ENCODE measurements at regions not wholly inside any gene's neighbourhood (a gene's known extent, or its start where the extent isn't known, plus 50 kb on each side); places are given as distances from the start of the nearest gene placed in this dataset.

GRCh38 chr11:92317222-92317621 lies 92.6 kb downstream of the FAT3 start:
- in situ Hi-C loops (cut with HindIII; ENCODE audit: low sequenced_read_pairs): no loop called here

DNA sequence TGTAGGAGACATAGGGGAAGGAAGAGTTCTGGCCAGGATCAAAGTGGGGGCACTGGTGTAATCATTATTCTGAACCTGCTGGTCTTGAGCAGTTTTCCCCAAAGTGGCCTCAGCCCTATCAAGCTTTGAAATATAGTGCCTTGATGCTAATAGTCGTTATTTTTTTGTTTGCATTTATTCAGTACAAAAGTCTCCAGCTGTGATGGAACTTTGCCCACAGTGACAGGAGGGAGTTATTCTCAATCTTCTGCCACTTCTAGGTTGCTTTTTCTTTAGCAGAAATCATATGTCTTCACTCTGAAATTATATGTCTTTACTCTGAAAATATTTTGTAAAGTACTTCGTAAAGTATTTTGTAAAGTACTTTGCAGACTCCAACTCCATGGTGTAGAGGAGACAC lies 93.1 kb downstream of the FAT3 start:
- in situ Hi-C loops (cut with HindIII; ENCODE audit: low sequenced_read_pairs): no loop called here

DNA sequence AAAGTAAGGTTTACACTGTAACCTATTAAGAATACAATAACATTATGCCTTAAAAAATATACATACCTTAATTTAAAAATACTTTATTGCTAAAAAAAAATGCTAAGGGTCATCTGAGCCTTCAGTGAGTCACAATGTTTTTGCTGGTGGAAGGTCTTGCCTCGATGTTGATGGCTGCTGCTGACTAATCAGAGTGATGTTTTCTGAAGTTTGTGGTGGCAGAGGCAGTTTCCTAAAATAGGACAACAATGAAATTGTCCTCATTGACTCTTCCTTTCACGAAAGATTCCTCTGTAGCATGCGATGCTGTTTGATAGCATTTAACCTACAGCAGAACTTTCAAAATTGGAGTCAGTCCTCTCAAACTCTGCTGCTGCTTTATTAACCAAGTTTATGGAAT lies 97.6 kb downstream of the FAT3 start:
- in situ Hi-C loops (cut with HindIII; ENCODE audit: low sequenced_read_pairs): no loop called here

DNA sequence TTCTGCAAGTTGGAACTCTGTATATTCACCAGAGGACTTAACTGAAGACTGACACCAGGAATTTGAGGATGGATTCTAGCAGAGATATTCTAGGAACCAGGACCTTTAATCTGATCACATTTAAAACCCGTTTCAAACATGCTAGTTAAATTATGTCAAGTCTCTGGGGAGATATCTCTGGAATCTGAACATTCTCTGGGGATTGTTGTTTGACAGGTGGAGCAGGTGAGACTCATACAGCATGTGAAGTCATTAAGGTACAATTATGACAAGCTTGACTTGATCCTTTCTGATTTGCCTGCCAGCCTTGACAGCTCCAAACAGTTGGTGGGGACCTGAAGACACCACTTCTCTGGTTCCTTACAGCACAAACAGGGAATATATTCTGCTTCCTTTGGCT lies 100.3 kb downstream of the FAT3 start:
- in situ Hi-C loops (cut with HindIII; ENCODE audit: low sequenced_read_pairs): no loop called here

DNA sequence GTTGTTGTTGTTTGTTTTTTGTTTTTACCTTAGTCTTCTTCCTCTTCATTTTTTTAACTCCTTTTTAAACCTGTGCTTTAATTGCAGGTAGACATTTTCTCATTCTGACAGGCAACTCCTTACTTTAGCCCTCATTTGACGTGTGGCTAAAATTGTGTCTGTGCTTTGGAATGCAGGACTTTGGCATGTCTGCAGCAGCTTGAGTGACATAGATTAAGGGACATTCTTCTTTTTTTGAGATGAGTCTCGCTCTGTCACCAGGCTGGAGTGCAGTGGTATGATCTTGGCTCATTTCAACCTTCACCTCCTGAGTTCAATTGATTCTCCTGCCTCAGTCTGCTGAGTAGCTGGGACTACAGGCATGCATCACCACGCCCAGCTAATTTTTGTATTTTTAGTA lies 100.8 kb downstream of the FAT3 start:
- in situ Hi-C loops (cut with HindIII; ENCODE audit: low sequenced_read_pairs): no loop called here

DNA sequence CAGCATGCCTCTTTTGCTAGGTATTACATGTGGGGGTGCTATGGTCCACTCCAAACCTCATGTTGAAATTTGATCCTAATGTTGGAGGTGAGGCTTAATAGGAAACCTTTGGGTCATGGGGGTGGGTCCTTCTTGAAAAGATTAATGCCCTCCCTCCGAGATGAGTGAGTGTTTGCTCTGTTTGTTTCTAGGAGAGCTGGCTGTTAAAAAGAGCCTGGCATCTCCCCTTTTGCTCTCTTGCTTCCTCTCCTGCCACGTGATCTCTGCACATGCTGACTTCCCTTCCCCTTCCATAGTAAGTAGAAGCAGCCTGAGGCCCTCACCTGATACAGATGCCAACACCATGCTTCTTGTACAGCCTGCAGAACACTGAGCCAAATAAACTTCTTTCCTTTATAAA lies 104.5 kb downstream of the FAT3 start:
- in situ Hi-C loops (cut with HindIII; ENCODE audit: low sequenced_read_pairs): no loop called here

DNA sequence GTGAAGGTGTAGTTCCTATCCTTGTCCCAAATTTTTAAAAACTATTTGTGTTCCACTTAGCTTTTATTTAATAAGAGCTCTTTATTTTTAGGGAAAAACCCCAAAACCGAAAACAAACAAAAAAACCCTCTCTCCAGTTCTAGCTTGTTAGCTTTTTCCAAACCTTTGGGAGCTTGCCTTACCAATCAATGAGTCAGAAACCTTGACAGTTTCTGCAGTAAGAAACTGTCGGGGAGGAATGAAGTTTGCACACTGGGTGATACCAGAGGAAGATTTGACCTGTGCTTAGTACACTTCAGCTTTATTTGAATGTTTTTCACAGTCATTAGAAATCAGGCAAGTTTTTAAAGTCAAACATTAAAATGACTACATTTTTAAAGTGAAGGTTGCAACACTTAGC lies 105.0 kb downstream of the FAT3 start:
- in situ Hi-C loops (cut with HindIII; ENCODE audit: low sequenced_read_pairs): no loop called here

GRCh38 chr11:92330114-92330513 lies 105.5 kb downstream of the FAT3 start:
- in situ Hi-C loops (cut with HindIII; ENCODE audit: low sequenced_read_pairs): no loop called here

- in situ Hi-C loops (cut with HindIII; ENCODE audit: low sequenced_read_pairs): no loop called here
These were observed 108.4 kb downstream of the FAT3 start for GRCh38 chr11:92332986-92333385.

DNA sequence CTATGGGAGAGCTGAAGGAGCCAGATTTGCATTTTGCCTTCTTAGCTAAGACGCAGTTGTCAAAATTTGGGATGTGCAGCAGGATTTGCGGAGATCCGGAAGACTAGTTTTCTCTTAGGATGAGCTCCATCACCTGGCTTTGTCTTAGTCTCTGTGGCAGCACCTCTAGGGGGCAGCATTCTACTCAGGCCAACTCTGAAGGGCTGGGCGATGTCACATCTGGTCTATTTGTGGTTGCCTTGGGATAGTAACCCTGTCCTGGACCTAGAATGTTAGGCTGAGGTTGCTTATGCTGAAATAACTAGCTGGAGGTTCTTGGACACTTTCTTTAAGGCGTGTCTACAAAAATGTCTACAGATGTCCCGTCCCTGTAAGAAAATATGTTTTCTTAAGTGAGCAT lies 116.2 kb downstream of the FAT3 start:
- in situ Hi-C loops (cut with HindIII; ENCODE audit: low sequenced_read_pairs): no loop called here

DNA sequence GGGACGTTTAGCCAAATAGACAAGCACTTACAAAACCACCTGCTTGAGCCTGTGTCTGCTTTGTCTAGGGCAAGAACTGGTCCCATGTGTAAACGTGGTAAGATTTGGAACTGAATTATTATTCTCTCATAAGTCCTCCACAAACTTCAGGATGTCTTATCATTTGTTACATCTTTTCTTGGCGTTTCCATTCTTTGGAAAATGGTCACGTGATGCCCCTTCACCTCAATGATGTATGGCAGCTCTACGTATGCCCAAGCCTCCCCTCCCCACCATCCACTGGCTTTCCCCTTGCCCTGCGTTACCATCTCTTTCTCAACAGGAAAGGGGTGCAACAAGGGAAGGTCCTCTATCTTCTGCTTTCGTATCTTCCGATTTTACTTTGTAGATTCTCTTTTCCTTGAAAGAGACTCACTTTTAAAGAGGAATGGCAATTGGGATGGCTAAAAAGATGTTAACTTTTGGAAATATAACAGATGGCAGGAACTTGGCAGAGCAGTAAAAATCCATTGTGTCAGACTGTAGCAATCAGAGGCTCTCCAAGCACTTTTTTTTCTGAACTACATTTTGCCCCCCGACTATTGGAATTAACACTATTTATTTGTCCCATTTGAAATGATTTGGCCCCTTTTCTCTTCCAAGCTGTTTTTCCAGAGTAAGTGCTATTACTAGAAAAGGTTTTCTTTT lies 117.6 kb downstream of the FAT3 start:
- in situ Hi-C loops (cut with HindIII; ENCODE audit: low sequenced_read_pairs): no loop called here

- in situ Hi-C loops (cut with HindIII; ENCODE audit: low sequenced_read_pairs): no loop called here
These were observed 118.3 kb downstream of the FAT3 start for GRCh38 chr11:92342886-92343285.

DNA sequence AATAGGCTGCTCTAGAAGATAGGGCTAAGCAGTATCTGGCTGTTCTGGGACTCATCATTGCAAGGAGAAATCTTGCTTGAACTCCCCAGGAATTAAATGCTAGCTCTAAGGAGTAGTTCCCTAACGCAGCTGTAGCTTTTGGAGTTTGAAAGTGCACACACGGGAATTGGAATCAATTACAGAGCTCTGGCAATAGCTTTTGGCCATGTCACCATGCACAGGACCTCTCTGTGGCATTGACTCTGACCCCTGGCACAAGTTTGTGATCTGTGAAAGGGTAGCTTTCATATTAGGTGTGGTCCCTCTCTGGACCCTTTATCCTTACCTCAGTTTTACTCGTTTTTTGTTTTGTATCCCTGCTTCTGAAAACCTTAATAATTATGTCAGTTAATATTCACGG lies 121.6 kb downstream of the FAT3 start:
- in situ Hi-C loops (cut with HindIII; ENCODE audit: low sequenced_read_pairs): no loop called here

DNA sequence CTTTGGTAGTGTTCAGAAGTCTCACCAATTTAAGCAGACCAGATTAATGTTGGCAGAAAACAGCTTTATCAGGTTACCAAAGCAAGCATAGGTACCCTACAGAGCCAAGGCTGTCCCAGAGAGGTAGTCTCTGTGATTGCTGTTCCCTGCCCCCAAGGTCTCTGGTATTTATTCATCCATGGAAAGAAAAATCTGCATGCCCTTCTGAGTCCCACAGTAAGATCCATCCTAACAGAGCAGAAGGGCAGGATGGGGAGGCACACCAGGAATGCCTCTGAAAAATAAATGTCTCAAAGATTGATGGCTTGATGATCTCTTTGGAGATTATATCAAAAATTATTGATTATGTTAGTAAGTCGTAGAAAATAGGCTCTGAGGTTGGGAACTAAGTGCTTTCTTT lies 122.8 kb downstream of the FAT3 start:
- in situ Hi-C loops (cut with HindIII; ENCODE audit: low sequenced_read_pairs): no loop called here

GRCh38 chr11:92349486-92350156 lies 125.0 kb downstream of the FAT3 start:
- in situ Hi-C loops (cut with HindIII; ENCODE audit: low sequenced_read_pairs): no loop called here

DNA sequence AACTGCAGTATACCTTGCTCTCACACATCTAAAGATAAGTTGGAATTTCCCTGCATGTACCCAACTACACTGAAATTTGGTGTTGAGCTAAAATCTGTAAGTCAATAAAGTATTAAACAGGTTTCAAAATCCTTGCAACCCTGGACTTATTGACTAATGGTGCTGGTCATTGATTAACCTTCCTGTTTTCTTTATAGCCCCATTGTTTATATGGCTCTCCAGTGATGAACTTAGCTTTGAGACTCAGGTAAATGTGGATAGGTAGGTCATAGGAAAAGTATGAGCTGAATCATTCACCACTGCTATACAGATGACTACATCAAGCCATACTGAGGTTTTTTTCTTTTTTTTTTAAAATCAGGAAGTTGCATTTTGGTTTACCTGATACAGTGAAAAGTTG lies 132.7 kb downstream of the FAT3 start:
- in situ Hi-C loops (cut with HindIII; ENCODE audit: low sequenced_read_pairs): no loop called here

DNA sequence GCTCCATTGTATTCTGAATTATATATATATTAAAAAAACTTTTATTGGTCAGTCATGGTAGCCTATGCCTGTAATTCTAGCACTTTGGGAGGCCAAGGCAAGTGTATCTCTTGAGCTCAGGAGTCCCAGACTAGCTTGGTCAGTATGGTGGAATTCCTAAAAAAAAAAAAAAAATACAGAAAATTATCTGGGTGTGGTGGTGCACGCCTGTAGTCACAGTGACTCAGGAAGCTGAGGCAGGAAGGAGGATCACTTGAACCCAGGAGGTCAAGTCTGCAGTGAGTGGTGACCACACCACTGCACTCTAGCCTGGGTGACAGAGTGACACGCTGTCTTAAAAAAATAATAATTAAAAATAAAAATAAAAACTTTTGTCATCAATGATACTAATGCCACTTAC lies 133.2 kb downstream of the FAT3 start:
- in situ Hi-C loops (cut with HindIII; ENCODE audit: low sequenced_read_pairs): no loop called here

- in situ Hi-C loops (cut with HindIII; ENCODE audit: low sequenced_read_pairs): no loop called here
These were observed 136.9 kb downstream of the FAT3 start for GRCh38 chr11:92361551-92361950.

- in situ Hi-C loops (cut with HindIII; ENCODE audit: low sequenced_read_pairs): no loop called here
These were observed 138.4 kb downstream of the FAT3 start for GRCh38 chr11:92362989-92363388.

- in situ Hi-C loops (cut with HindIII; ENCODE audit: low sequenced_read_pairs): no loop called here
These were observed 139.6 kb downstream of the FAT3 start for GRCh38 chr11:92364177-92364576.

DNA sequence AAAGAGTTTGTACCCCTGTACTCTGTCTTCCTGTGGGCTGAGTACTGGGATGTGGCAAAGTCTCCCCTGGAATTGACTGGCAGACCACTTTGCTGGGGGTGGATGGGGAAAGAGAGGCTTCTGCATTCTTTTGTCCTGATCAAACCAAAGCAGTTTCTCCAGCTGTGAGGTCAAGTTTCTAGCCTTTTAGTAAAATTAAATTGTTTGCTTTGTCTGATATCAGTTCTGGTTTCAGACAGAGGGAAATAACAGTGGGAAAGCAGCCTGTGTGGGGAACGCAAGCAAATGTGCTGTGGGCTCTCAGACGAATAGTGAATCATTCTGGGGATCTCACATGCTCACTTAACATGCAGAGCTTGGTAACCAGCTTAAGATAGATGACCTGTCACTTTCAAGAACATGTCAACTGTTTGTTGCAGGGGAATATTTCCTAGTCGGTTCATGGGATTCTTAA lies 151.6 kb downstream of the FAT3 start:
- in situ Hi-C loops (cut with HindIII; ENCODE audit: low sequenced_read_pairs): no loop called here

GRCh38 chr11:92376680-92377079 lies 152.1 kb downstream of the FAT3 start:
- in situ Hi-C loops (cut with HindIII; ENCODE audit: low sequenced_read_pairs): no loop called here

- in situ Hi-C loops (cut with HindIII; ENCODE audit: low sequenced_read_pairs): no loop called here
These were observed 156.3 kb downstream of the FAT3 start for GRCh38 chr11:92380882-92381281.

Data from endothelial cell of hepatic sinusoid (primary cell).